EL (cell line): ENCODE measurements at regions not wholly inside any gene's neighbourhood (a gene's known extent, or its start where the extent isn't known, plus 50 kb on each side); places are given as distances from the start of the nearest gene placed in this dataset.
A peak's percentile ranks its signal among the peaks of the same experiment; 100 is the strongest.
"Not testable (repeated sequence)": the region's sequence is repeated elsewhere in the genome, so short reads cannot be mapped to it uniquely, and the experiment has no call there.

Experiments
- DNase-seq: peaks from one replicate; pipeline ENCODE4 v3.0.0-alpha.2; 2016

- DNase-seq: no peak
Observed at GRCh38 chr12:19778797-19779196, 339.5 kb downstream of the AEBP2 start.

- DNase-seq: no peak
Observed at GRCh38 chr12:19779395-19780056, 340.2 kb downstream of the AEBP2 start.

- DNase-seq: no peak
Observed at GRCh38 chr12:19780460-19780859, 341.2 kb downstream of the AEBP2 start.

- DNase-seq: no peak
Observed at GRCh38 chr12:19783547-19784444, 344.5 kb downstream of the AEBP2 start.

GRCh38 chr12:19792028-19792427 is 352.7 kb downstream of the AEBP2 start:
- no peak for DNase-seq

- no peak for DNase-seq
Observed at GRCh38 chr12:19794116-19794515, 354.8 kb downstream of the AEBP2 start.

GRCh38 chr12:19799216-19799615 is 359.9 kb downstream of the AEBP2 start:
- peak; percentile 16 for DNase-seq

GRCh38 chr12:19799895-19800602 is 360.8 kb downstream of the AEBP2 start:
- no peak for DNase-seq

- DNase-seq: no peak
Observed at GRCh38 chr12:19800884-19801283, 361.6 kb downstream of the AEBP2 start.

GRCh38 chr12:19801941-19802340 is 362.6 kb downstream of the AEBP2 start:
- no peak for DNase-seq

- DNase-seq: no peak
Observed at GRCh38 chr12:19802915-19803314, 363.6 kb downstream of the AEBP2 start.

GRCh38 chr12:19804737-19805136 is 365.4 kb downstream of the AEBP2 start:
- DNase-seq: no peak

GRCh38 chr12:19808371-19808770 is 369.1 kb downstream of the AEBP2 start:
- DNase-seq: peak; percentile 5

- DNase-seq: no peak
Observed at GRCh38 chr12:19810213-19810612, 370.9 kb downstream of the AEBP2 start.

GRCh38 chr12:19811922-19812321 is 372.6 kb downstream of the AEBP2 start:
- no peak for DNase-seq

- DNase-seq: no peak
Observed at GRCh38 chr12:19819231-19819630, 379.9 kb downstream of the AEBP2 start.

GRCh38 chr12:19822476-19822875 is 383.2 kb downstream of the AEBP2 start:
- DNase-seq: no peak

- not testable (repeated sequence) for DNase-seq
Observed at GRCh38 chr12:19823326-19823725, 384.0 kb downstream of the AEBP2 start.

GRCh38 chr12:19826980-19827550 is 387.8 kb downstream of the AEBP2 start:
- DNase-seq: no peak

GRCh38 chr12:19829100-19829853 is 390.0 kb downstream of the AEBP2 start:
- DNase-seq: no peak

- DNase-seq: no peak
Observed at GRCh38 chr12:19830446-19830845, 391.2 kb downstream of the AEBP2 start.

- peak; percentile 48 for DNase-seq
Observed at GRCh38 chr12:19833775-19834501, 394.6 kb downstream of the AEBP2 start.
